ENCODE measurements at regions not wholly inside any gene's neighbourhood (a gene's known extent, or its start where the extent isn't known, plus 50 kb on each side); places are given as distances from the start of the nearest gene placed in this dataset.

- DNase-seq: no peak
- Mint-ChIP-seq H3K4me3 (no peak overlapping the region), H3K36me3 (ENCODE audit: low read depth) (no peaks in the 10 kb centered on the region)
Observed at GRCh38 chr2:48015421-48015820, 109.1 kb upstream of the FBXO11 start.

GRCh38 chr2:48016225-48017019 is 110.1 kb upstream of the FBXO11 start:
- no peak overlapping the region for H3K27ac Mint-ChIP-seq
- H3K27me3 Mint-ChIP-seq (ENCODE audit: insufficient read depth): peaks cover 8% of the 10 kb centered on the region
- H3K9me3 Mint-ChIP-seq: no peaks in the 10 kb centered on the region
- H3K4me1 Mint-ChIP-seq (ENCODE audit: low read depth): no peaks in the 10 kb centered on the region
- H3K36me3 Mint-ChIP-seq (ENCODE audit: low read depth): no peaks in the 10 kb centered on the region
- peak; percentile 56 for TF ChIP-seq CTCF (IDR thresholded peaks at IDR 0.05)
- no peak for DNase-seq
- H3K4me3 Mint-ChIP-seq: no peak overlapping the region

More at GRCh38 chr2:48015421-48015820, 109.1 kb upstream of the FBXO11 start:
- Mint-ChIP-seq H3K27me3 (ENCODE audit: insufficient read depth) (peaks cover 8% of the 10 kb centered on the region), H3K9me3 (no peaks in the 10 kb centered on the region), H3K4me1 (ENCODE audit: low read depth) (no peaks in the 10 kb centered on the region), H3K27ac (no peak overlapping the region)
- no peak for TF ChIP-seq CTCF (IDR thresholded peaks at IDR 0.05)

- Mint-ChIP-seq H3K27ac (no peak overlapping the region), H3K9me3 (no peaks in the 10 kb centered on the region), H3K4me3 (no peak overlapping the region), H3K36me3 (ENCODE audit: low read depth) (no peaks in the 10 kb centered on the region), H3K27me3 (ENCODE audit: insufficient read depth) (peaks cover 8% of the 10 kb centered on the region), H3K4me1 (ENCODE audit: low read depth) (no peaks in the 10 kb centered on the region)
- no peak for TF ChIP-seq CTCF (IDR thresholded peaks at IDR 0.05)
- no peak for DNase-seq
Observed at GRCh38 chr2:48017136-48017535, 110.8 kb upstream of the FBXO11 start.

- H3K36me3 Mint-ChIP-seq (ENCODE audit: low read depth): no peaks in the 10 kb centered on the region
- TF ChIP-seq CTCF (IDR thresholded peaks at IDR 0.05): no peak
- no peaks in the 10 kb centered on the region for H3K9me3 Mint-ChIP-seq
Observed at GRCh38 chr2:48018480-48018879, 112.2 kb upstream of the FBXO11 start.

GRCh38 chr2:48026865-48027264 is 120.6 kb upstream of the FBXO11 start:
- H3K27me3 Mint-ChIP-seq (ENCODE audit: insufficient read depth): peaks cover 12% of the 10 kb centered on the region
- no peak for TF ChIP-seq CTCF (IDR thresholded peaks at IDR 0.05)
- H3K4me3 Mint-ChIP-seq: no peak overlapping the region
- no peak overlapping the region for H3K27ac Mint-ChIP-seq
- no peaks in the 10 kb centered on the region for H3K9me3 Mint-ChIP-seq
- H3K36me3 Mint-ChIP-seq (ENCODE audit: low read depth): no peaks in the 10 kb centered on the region
- DNase-seq: no peak
- H3K4me1 Mint-ChIP-seq (ENCODE audit: low read depth): no peaks in the 10 kb centered on the region

More at GRCh38 chr2:48018480-48018879, 112.2 kb upstream of the FBXO11 start:
- no peak for DNase-seq
- no peaks in the 10 kb centered on the region for H3K4me1 Mint-ChIP-seq (ENCODE audit: low read depth)
- H3K4me3 Mint-ChIP-seq: no peak overlapping the region
- no peak overlapping the region for H3K27ac Mint-ChIP-seq
- H3K27me3 Mint-ChIP-seq (ENCODE audit: insufficient read depth): peaks cover 4% of the 10 kb centered on the region

Measured in HFFc6 (cell line).